Breast epithelium (tissue), 3 donors: ENCODE measurements at regions not wholly inside any gene's neighbourhood (a gene's known extent, or its start where the extent isn't known, plus 50 kb on each side); places are given as distances from the start of the nearest gene placed in this dataset.

Experiments used
- POLR2AphosphoS5 ChIP-seq, 3 donors: sonication (generic); formaldehyde crosslinking; IDR thresholded peaks; one replicate each; pipeline ENCODE4 v1.6.1; 2017; ENCODE audit warnings: antibody characterized with exemption in 3 of 3
- TF ChIP-seq, protein P1 (sequence below), 3 donors: fragments of 450-650 bp; IDR thresholded peaks; one replicate each; pipeline ENCODE4 v1.5.1; 2016 to 2017; ENCODE audit warnings: antibody characterized with exemption in 3 of 3, mild to moderate bottlenecking in 3 of 3, moderate library complexity in 3 of 3

DNA sequence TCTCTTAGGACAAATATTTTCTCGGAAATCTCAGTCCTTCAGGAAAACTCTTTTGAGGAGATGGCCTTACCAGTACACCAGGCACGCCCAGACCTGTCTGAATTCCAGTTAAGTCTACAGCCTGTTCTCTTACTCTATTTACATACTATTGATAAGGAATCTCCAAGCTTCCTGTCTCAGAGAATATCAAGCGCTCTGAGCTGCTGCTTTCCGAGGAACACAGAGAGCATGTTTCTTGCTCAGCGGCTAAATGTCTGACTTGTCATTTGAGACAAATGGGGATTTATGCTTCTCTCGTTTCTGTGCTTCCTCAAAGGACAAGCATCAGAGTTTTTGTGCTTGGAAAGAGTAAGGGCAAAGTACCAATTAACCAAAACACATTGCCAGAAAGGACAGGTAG lies 112.4 kb upstream of the CCDC54 start:
- TF ChIP-seq POLR2AphosphoS5 (IDR thresholded peaks at IDR 0.05): no peak
- TF ChIP-seq, protein P1, sequence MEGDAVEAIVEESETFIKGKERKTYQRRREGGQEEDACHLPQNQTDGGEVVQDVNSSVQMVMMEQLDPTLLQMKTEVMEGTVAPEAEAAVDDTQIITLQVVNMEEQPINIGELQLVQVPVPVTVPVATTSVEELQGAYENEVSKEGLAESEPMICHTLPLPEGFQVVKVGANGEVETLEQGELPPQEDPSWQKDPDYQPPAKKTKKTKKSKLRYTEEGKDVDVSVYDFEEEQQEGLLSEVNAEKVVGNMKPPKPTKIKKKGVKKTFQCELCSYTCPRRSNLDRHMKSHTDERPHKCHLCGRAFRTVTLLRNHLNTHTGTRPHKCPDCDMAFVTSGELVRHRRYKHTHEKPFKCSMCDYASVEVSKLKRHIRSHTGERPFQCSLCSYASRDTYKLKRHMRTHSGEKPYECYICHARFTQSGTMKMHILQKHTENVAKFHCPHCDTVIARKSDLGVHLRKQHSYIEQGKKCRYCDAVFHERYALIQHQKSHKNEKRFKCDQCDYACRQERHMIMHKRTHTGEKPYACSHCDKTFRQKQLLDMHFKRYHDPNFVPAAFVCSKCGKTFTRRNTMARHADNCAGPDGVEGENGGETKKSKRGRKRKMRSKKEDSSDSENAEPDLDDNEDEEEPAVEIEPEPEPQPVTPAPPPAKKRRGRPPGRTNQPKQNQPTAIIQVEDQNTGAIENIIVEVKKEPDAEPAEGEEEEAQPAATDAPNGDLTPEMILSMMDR (IDR thresholded peaks at IDR 0.05): no peak
